ENCODE measurements at regions not wholly inside any gene's neighbourhood (a gene's known extent, or its start where the extent isn't known, plus 50 kb on each side); places are given as distances from the start of the nearest gene placed in this dataset.

- Histone ChIP-seq H3K27me3 (replicated peaks; ENCODE audit: control insufficient read depth, insufficient read depth, low read length) (no peaks in the 10 kb centered on the region), H3K4me3 (ENCODE audit: low read depth, low read length) (no peak overlapping the region), H3K4me1 (peaks cover 5% of the 10 kb centered on the region; the same call in 1 of the 2 replicates), H3K36me3 (ENCODE audit: control insufficient read depth, insufficient read depth, low read length) (no peaks in the 10 kb centered on the region), H3K9me3 (no peaks in the 10 kb centered on the region; the same call in 1 of the 2 replicates)
- TF ChIP-seq CTCF (IDR thresholded peaks at IDR 0.05; ENCODE audit: insufficient read depth in 1 of 2, low read depth in 1 of 2, low read length in 1 of 2, severe bottlenecking in 1 of 2, unreplicated experiment in 1 of 2) = no peak
- BruUV-seq (replicated peaks) = no TSS peak
- intact Hi-C loops (cut with micrococcal nuclease; ENCODE audit: unreplicated experiment) = no loop called here
- Mint-ChIP-seq H3K27ac (ENCODE audit: unreplicated experiment) (no peak overlapping the region), H3K4me3 (ENCODE audit: unreplicated experiment) (no peak overlapping the region), H3K4me1 (ENCODE audit: low read depth, unreplicated experiment) (no peaks in the 10 kb centered on the region), H3K9me3 (ENCODE audit: unreplicated experiment) (no peaks in the 10 kb centered on the region), H3K27me3 (ENCODE audit: insufficient read depth, unreplicated experiment) (peaks cover 6% of the 10 kb centered on the region), H3K36me3 (ENCODE audit: insufficient read depth, unreplicated experiment) (no peaks in the 10 kb centered on the region)
- POLR2A ChIA-PET = no interaction called here
- DNase-seq = no peak
- CTCF ChIA-PET = no interaction called here
Measured at GRCh38 chr3:1533763-1534162, 440.9 kb downstream of the CNTN6 start.

- Mint-ChIP-seq H3K27ac (ENCODE audit: unreplicated experiment) (no peak overlapping the region), H3K36me3 (ENCODE audit: insufficient read depth, unreplicated experiment) (no peaks in the 10 kb centered on the region), H3K27me3 (ENCODE audit: insufficient read depth, unreplicated experiment) (peaks cover 6% of the 10 kb centered on the region), H3K4me1 (ENCODE audit: low read depth, unreplicated experiment) (no peaks in the 10 kb centered on the region), H3K4me3 (ENCODE audit: unreplicated experiment) (no peak overlapping the region), H3K9me3 (ENCODE audit: unreplicated experiment) (no peaks in the 10 kb centered on the region)
- no TSS peak for BruUV-seq (replicated peaks)
- Histone ChIP-seq H3K4me1 (peaks cover 5% of the 10 kb centered on the region; the same call in 1 of the 2 replicates), H3K4me3 (ENCODE audit: low read depth, low read length) (no peak overlapping the region), H3K27me3 (replicated peaks; ENCODE audit: control insufficient read depth, insufficient read depth, low read length) (no peaks in the 10 kb centered on the region), H3K9me3 (no peaks in the 10 kb centered on the region; the same call in 1 of the 2 replicates), H3K36me3 (ENCODE audit: control insufficient read depth, insufficient read depth, low read length) (no peaks in the 10 kb centered on the region)
- no peak for DNase-seq
- POLR2A ChIA-PET = no interaction called here
- TF ChIP-seq CTCF (IDR thresholded peaks at IDR 0.05; ENCODE audit: insufficient read depth in 1 of 2, low read depth in 1 of 2, low read length in 1 of 2, severe bottlenecking in 1 of 2, unreplicated experiment in 1 of 2) = no peak
- intact Hi-C loops (cut with micrococcal nuclease; ENCODE audit: unreplicated experiment) = no loop called here
- CTCF ChIA-PET = no interaction called here
Measured at GRCh38 chr3:1534252-1534651, 441.4 kb downstream of the CNTN6 start.

- CTCF ChIA-PET = no interaction called here
- no TSS peak for BruUV-seq (replicated peaks)
Measured at GRCh38 chr3:1535361-1535760, 442.5 kb downstream of the CNTN6 start.

More at GRCh38 chr3:1535361-1535760, 442.5 kb downstream of the CNTN6 start:
- Histone ChIP-seq H3K27me3 (replicated peaks; ENCODE audit: control insufficient read depth, insufficient read depth, low read length) (no peaks in the 10 kb centered on the region), H3K36me3 (ENCODE audit: control insufficient read depth, insufficient read depth, low read length) (no peaks in the 10 kb centered on the region), H3K4me3 (ENCODE audit: low read depth, low read length) (no peak overlapping the region), H3K4me1 (no peaks in the 10 kb centered on the region), H3K9me3 (no peaks in the 10 kb centered on the region; the same call in 1 of the 2 replicates)
- Mint-ChIP-seq H3K36me3 (ENCODE audit: insufficient read depth, unreplicated experiment) (no peaks in the 10 kb centered on the region), H3K27ac (ENCODE audit: unreplicated experiment) (no peak overlapping the region), H3K9me3 (ENCODE audit: unreplicated experiment) (no peaks in the 10 kb centered on the region), H3K27me3 (ENCODE audit: insufficient read depth, unreplicated experiment) (peaks cover 6% of the 10 kb centered on the region), H3K4me3 (ENCODE audit: unreplicated experiment) (no peak overlapping the region), H3K4me1 (ENCODE audit: low read depth, unreplicated experiment) (no peaks in the 10 kb centered on the region)
- no peak for TF ChIP-seq CTCF (IDR thresholded peaks at IDR 0.05; ENCODE audit: insufficient read depth in 1 of 2, low read depth in 1 of 2, low read length in 1 of 2, severe bottlenecking in 1 of 2, unreplicated experiment in 1 of 2)
- no peak for DNase-seq
- POLR2A ChIA-PET = no interaction called here
- intact Hi-C loops (cut with micrococcal nuclease; ENCODE audit: unreplicated experiment) = no loop called here
